HepG2 (cell line): ENCODE measurements at regions not wholly inside any gene's neighbourhood (a gene's known extent, or its start where the extent isn't known, plus 50 kb on each side); places are given as distances from the start of the nearest gene placed in this dataset.

Experiments used
- ATAC-seq: fragments of 200-7000 bp; cut with Tn5 transposase; 3 replicates; pipeline ENCODE4 v1.9.1; 2020; ENCODE audit warnings: mild to moderate bottlenecking, moderate library complexity
- BruUV-seq: library from RNA; stranded (reverse); fragments of 400-500 nt; replicated peaks from 2 replicates; lab custom pipeline; 2021; lab: Mats Ljungman, UMichigan
- CTCF ChIA-PET: fragments of 300-600 bp; formaldehyde crosslinking; extraction: SDS; loops from one replicate; lab custom pipeline; 2021; ENCODE audit warnings: low total read pairs, inconsistent platforms, low intra/inter-chr PET ratio; lab: Yijun Ruan, JAX
- POLR2A ChIA-PET: fragments of 350-600 bp; sonication (Branson Sonifier 250); formaldehyde crosslinking; loops from one replicate; lab custom pipeline; 2020; ENCODE audit warnings: antibody characterized with exemption, inconsistent platforms; lab: Yijun Ruan, JAX
- DNase-seq: peaks from one replicate; pipeline ENCODE4 v3.0.0-alpha.2; 2015; ENCODE audit warnings: low spot score
- FAIRE-seq: peaks from 3 replicates; lab custom pipeline; 2011; peaks lifted over from hg19 to GRCh38; lab: Jason Lieb, UNC
- H2AFZ ChIP-seq: one replicate; pipeline ENCODE4 v1.6.1; 2011; ENCODE audit warnings: low read length, inconsistent platforms
- H3K27ac ChIP-seq: fragments of 300-600 bp; 3 replicates; pipeline ENCODE4 v1.8.0; 2011; ENCODE audit warnings: mixed run types, mild to moderate bottlenecking, mixed read lengths, low read length, inconsistent platforms; ENCODE audit not compliant: insufficient read depth; ENCODE audit errors: extremely low read length
- H3K27me3 ChIP-seq, 2 experiments: fragments of 200-600 bp in 1 of 2; 2 replicates in 1 of 2; 3 replicates in 1 of 2; pipeline versions ENCODE4 v1.6.0 to v1.8.0; 2011; ENCODE audit warnings: low read length in 2 of 2, mild to moderate bottlenecking in 2 of 2, moderate library complexity in 2 of 2, inconsistent platforms in 1 of 2; ENCODE audit not compliant: insufficient read depth in 2 of 2, control insufficient read depth in 1 of 2
- H3K36me3 ChIP-seq, 2 experiments: fragments of 200-600 bp in 1 of 2; replicated peaks in 1 of 2; 2 replicates in 1 of 2; 3 replicates in 1 of 2; pipeline versions ENCODE4 v1.5.1 to v1.8.0; 2011; ENCODE audit warnings: low read length in 2 of 2, inconsistent platforms in 1 of 2; ENCODE audit not compliant: insufficient read depth in 2 of 2, control insufficient read depth in 1 of 2
- H3K4me1 ChIP-seq: 2 replicates; pipeline ENCODE4 v1.5.1; 2012; ENCODE audit warnings: low read length, inconsistent platforms; ENCODE audit not compliant: insufficient read depth
- H3K4me2 ChIP-seq: 2 replicates; pipeline ENCODE4 v1.6.0; 2011; ENCODE audit warnings: low read depth, low read length, inconsistent platforms
- H3K4me3 ChIP-seq, 3 experiments: fragments of 200-600 bp in 1 of 3; sonication (generic), shearing (Covaris generic) in 1 of 3; replicated peaks in 1 of 3; 2 replicates each; pipeline ENCODE4 v1.5.1; 2011 to 2016; ENCODE audit warnings: low read length in 3 of 3, inconsistent platforms in 2 of 3, low read depth in 2 of 3, mild to moderate bottlenecking in 2 of 3, control low read depth in 1 of 3, mixed read lengths in 1 of 3; ENCODE audit not compliant: insufficient read depth in 1 of 3
- H3K79me2 ChIP-seq: one replicate; pipeline ENCODE4 v1.6.1; 2011; ENCODE audit warnings: low read length, inconsistent platforms; ENCODE audit not compliant: insufficient read depth
- H3K9ac ChIP-seq: 2 replicates; pipeline ENCODE4 v1.6.0; 2011; ENCODE audit warnings: mild to moderate bottlenecking, low read depth, low read length, inconsistent platforms; ENCODE audit not compliant: insufficient read depth
- H3K9me3 ChIP-seq: 2 replicates; pipeline ENCODE4 v1.5.1; 2012; ENCODE audit warnings: mild to moderate bottlenecking, low read length
- H4K20me1 ChIP-seq: 2 replicates; pipeline ENCODE4 v1.6.0; 2011; ENCODE audit warnings: inconsistent platforms, mild to moderate bottlenecking, low read length, moderate library complexity; ENCODE audit not compliant: insufficient read depth
- BHLHE40 ChIP-seq: IDR thresholded peaks from 2 replicates; pipeline ENCODE4 v1.6.1; 2011; ENCODE audit warnings: low read length, improper control_type of control experiment
- BRD4 ChIP-seq: sonication (generic); formaldehyde crosslinking; IDR thresholded peaks from 2 replicates; pipeline ENCODE4 v1.4.0; 2020; ENCODE audit warnings: missing genetic modification reagents
- IRX3 ChIP-seq: sonication (generic); formaldehyde crosslinking; IDR thresholded peaks from 2 replicates; pipeline ENCODE4 v1.8.1; 2023; ENCODE audit warnings: mild to moderate bottlenecking, low read depth, missing genetic modification reagents, borderline replicate concordance
- LCORL ChIP-seq, 2 experiments: fragments of 450-650 bp in 1 of 2; sonication (generic) in 1 of 2; formaldehyde crosslinking in 1 of 2; IDR thresholded peaks; 2 replicates each; pipeline versions ENCODE4 v1.5.0 to v1.6.1; 2017 to 2020; ENCODE audit warnings: antibody characterized with exemption in 1 of 2, missing genetic modification reagents in 1 of 2
- MIER2 ChIP-seq: IDR thresholded peaks from 2 replicates; pipeline ENCODE4 v1.6.1; 2016; ENCODE audit warnings: missing biosample characterization, missing genetic modification reagents
- MIER3 ChIP-seq: IDR thresholded peaks from 2 replicates; pipeline ENCODE4 v1.6.1; 2016; ENCODE audit warnings: missing compliant biosample characterization, borderline replicate concordance
- MYNN ChIP-seq: sonication (generic); formaldehyde crosslinking; IDR thresholded peaks from 2 replicates; pipeline ENCODE4 v1.4.0; 2020; ENCODE audit warnings: mild to moderate bottlenecking, low read depth, missing genetic modification reagents
- NFATC3 ChIP-seq: sonication (generic); formaldehyde crosslinking; IDR thresholded peaks from 2 replicates; pipeline ENCODE4 v1.5.1; 2020; ENCODE audit warnings: mild to moderate bottlenecking, missing genetic modification reagents
- NFE2L2 ChIP-seq: fragments of 150-350 bp; IDR thresholded peaks from 2 replicates; pipeline ENCODE4 v1.6.1; 2014; ENCODE audit warnings: low read length
- PLRG1 ChIP-seq: fragments of 450-650 bp; conservative IDR thresholded peaks from 2 replicates; pipeline ENCODE4 v1.6.1; 2016
- SIX1 ChIP-seq: sonication (generic); formaldehyde crosslinking; IDR thresholded peaks from 2 replicates; pipeline ENCODE4 v1.4.0; 2020; ENCODE audit warnings: missing genetic modification reagents, borderline replicate concordance
- ZBTB3 ChIP-seq: sonication (generic); formaldehyde crosslinking; IDR thresholded peaks from 2 replicates; pipeline ENCODE4 v1.4.0; 2020; ENCODE audit warnings: low read depth, mild to moderate bottlenecking, moderate library complexity, missing genetic modification reagents, borderline replicate concordance
- ZFAT ChIP-seq: sonication (generic); formaldehyde crosslinking; conservative IDR thresholded peaks from 2 replicates; pipeline ENCODE4 v1.8.1; 2023; ENCODE audit warnings: missing genetic modification reagents, inconsistent platforms
- ZNF296 ChIP-seq: sonication (generic); formaldehyde crosslinking; conservative IDR thresholded peaks from 2 replicates; pipeline ENCODE4 v1.5.0; 2020; ENCODE audit warnings: mild to moderate bottlenecking, missing genetic modification reagents
- ZNF562 ChIP-seq: sonication (generic); formaldehyde crosslinking; IDR thresholded peaks from 2 replicates; pipeline ENCODE4 v1.8.0; 2022; ENCODE audit warnings: missing genetic modification reagents, borderline replicate concordance
- ZNF709 ChIP-seq: sonication (generic); formaldehyde crosslinking; IDR thresholded peaks from 2 replicates; pipeline ENCODE4 v1.5.0; 2020; ENCODE audit warnings: mild to moderate bottlenecking, missing genetic modification reagents
- ZNF724P ChIP-seq: sonication (generic); formaldehyde crosslinking; IDR thresholded peaks from 2 replicates; pipeline ENCODE4 v1.8.0; 2022; ENCODE audit warnings: missing genetic modification reagents, borderline replicate concordance
- WGBS: methylation state at CpG from one replicate; pipeline ENCODE4 v1.1.6; 2017; ENCODE audit warnings: low lambda C conversion rate; 5-methylcytosine and 5-hydroxymethylcytosine counted together
- in situ Hi-C: cut with HindIII; loops from 2 replicates; pipeline ENCODE4 v1.10.0; 2017; ENCODE audit warnings: low pct_unique_long_range_greater_than_20kb; ENCODE audit not compliant: extremely low pct_ligation_motif_present
- intact Hi-C: fragments of 100-400 bp; cut with micrococcal nuclease; formaldehyde crosslinking; loops from one replicate; pipeline ENCODE4 v1.10.0; 2022; ENCODE audit not compliant: unreplicated experiment
- TF ChIP-seq, protein P1 (sequence below): sonication (generic); formaldehyde crosslinking; IDR thresholded peaks from 2 replicates; pipeline ENCODE4 v1.5.1; 2020; ENCODE audit warnings: mild to moderate bottlenecking, missing genetic modification reagents
- TF ChIP-seq, protein P2 (sequence below): sonication (generic); formaldehyde crosslinking; IDR thresholded peaks from 2 replicates; pipeline ENCODE4 v1.4.0; 2020; ENCODE audit warnings: missing genetic modification reagents, borderline replicate concordance
- TF ChIP-seq, protein P3 (sequence below): IDR thresholded peaks from 2 replicates; pipeline ENCODE4 v1.6.1; 2016; ENCODE audit warnings: mild to moderate bottlenecking, missing biosample characterization, missing genetic modification reagents

DNA sequence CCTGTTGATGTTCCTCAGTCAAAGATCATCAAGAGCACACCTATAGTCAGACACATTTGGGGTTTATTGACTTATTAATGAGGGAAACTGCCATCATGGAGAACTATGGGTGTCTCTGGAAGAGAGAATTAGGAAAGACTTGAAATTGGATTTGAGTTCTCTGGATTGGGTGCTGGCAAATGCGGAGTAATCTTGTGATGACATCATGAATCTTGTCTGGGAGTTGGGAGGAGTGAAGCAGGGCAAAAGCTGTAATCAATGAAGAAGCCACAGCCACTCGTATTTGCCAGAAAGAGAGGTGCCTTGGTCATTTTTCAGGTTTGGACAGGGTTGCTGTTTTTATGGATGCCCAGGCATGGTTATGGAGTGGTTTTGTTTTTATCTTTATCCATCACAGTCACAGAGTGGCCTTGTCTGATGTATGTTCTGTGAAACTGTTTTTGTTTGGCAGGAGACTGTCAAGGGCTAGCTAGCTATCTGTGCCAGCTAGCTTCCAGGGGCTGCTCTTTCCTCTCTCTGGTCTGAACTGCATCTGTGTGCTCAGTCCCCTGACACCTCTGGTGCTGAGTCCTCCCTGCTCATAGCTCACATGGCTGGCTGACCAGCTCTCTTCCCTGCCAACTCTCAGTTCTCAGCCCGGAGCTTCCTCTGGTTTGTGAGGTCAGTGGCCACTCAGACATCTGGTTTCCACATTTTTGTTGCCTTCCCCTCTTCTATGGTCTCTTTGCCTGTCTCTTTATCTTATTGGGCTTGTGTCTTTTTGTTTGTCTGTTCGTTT lies 193.4 kb upstream of the RMP24 start (continued):
- TF ChIP-seq, protein P1, sequence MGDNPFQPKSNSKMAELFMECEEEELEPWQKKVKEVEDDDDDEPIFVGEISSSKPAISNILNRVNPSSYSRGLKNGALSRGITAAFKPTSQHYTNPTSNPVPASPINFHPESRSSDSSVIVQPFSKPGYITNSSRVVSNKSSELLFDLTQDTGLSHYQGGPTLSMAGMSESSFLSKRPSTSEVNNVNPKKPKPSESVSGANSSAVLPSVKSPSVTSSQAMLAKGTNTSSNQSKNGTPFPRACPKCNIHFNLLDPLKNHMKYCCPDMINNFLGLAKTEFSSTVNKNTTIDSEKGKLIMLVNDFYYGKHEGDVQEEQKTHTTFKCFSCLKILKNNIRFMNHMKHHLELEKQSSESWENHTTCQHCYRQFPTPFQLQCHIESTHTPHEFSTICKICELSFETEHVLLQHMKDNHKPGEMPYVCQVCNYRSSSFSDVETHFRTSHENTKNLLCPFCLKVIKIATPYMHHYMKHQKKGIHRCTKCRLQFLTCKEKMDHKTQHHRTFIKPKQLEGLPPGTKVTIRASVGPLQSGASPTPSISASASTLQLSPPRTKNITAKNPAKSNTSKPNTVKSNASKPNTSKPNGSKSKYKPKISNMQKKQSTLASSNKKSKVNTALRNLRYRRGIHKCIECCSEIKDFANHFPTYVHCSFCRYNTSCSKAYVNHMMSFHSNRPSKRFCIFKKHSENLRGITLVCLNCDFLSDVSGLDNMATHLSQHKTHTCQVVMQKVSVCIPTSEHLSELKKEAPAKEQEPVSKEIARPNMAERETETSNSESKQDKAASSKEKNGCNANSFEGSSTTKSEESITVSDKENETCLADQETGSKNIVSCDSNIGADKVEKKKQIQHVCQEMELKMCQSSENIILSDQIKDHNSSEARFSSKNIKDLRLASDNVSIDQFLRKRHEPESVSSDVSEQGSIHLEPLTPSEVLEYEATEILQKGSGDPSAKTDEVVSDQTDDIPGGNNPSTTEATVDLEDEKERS (CRISPR knock-in tag) = no peak

DNA sequence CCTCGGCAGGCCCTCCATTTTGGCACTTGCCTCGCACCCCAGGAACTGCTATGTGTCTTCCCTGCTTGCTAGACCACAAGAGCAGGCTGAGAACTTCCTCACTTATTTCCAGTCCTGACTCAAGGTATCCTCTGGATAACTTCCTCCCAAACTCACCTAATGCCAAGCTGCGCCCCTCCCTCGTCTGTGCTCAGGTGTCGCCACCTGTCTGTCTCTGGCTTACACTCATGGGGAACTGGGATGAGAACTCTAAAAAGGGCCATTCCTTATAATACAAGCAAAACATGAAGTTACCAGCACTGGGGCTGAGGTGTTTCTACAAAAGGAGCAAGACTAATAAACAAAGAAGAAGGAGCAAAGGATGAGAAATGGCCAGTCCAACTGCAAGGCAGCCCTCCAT lies 191.5 kb upstream of the RMP24 start:
- Histone ChIP-seq H3K27ac (no peak overlapping the region), H3K27me3 (no peaks in the 10 kb centered on the region; a peak in 2 of 5 replicates), H3K4me1 (no peaks in the 10 kb centered on the region), H3K36me3 (no peaks in the 10 kb centered on the region), H3K4me2 (no peak overlapping the region), H3K4me3 (no peak overlapping the region), H3K9me3 (no peaks in the 10 kb centered on the region), H4K20me1 (no peaks in the 10 kb centered on the region), H2AFZ (no peak overlapping the region), H3K9ac (no peak overlapping the region), H3K79me2 (no peaks in the 10 kb centered on the region)
- no TSS peak for BruUV-seq
- 75% methylated on average over 3 of the region's 5 CpGs for WGBS
- ChIA-PET CTCF (no interaction called here), POLR2A (no interaction called here)
- DNase-seq (no peak), FAIRE-seq (no peak), ATAC-seq (no peak)
- intact Hi-C loops (no loop called here), in situ Hi-C loops (no loop called here)
- TF ChIP-seq, protein P2, sequence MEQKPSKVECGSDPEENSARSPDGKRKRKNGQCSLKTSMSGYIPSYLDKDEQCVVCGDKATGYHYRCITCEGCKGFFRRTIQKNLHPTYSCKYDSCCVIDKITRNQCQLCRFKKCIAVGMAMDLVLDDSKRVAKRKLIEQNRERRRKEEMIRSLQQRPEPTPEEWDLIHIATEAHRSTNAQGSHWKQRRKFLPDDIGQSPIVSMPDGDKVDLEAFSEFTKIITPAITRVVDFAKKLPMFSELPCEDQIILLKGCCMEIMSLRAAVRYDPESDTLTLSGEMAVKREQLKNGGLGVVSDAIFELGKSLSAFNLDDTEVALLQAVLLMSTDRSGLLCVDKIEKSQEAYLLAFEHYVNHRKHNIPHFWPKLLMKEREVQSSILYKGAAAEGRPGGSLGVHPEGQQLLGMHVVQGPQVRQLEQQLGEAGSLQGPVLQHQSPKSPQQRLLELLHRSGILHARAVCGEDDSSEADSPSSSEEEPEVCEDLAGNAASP (CRISPR knock-in tag) = no peak
- TF ChIP-seq LCORL (IDR thresholded peaks at IDR 0.05) (no peak), LCORL (CRISPR knock-in tag; IDR thresholded peaks at IDR 0.05) (no peak), NFE2L2 (no peak), ZFAT (no peak), ZNF562 (CRISPR knock-in tag) (no peak), ZNF709 (CRISPR knock-in tag) (no peak), IRX3 (CRISPR knock-in tag) (no peak), MYNN (CRISPR knock-in tag) (no peak), MIER2 (CRISPR knock-in tag) (no peak), ZBTB3 (CRISPR knock-in tag) (no peak), PLRG1 (no peak), BHLHE40 (no peak), ZNF296 (CRISPR knock-in tag) (no peak), BRD4 (CRISPR knock-in tag) (no peak), NFATC3 (CRISPR knock-in tag) (no peak), ZNF724P (CRISPR knock-in tag) (no peak), MIER3 (no peak), SIX1 (CRISPR knock-in tag) (no peak)
- TF ChIP-seq, protein P3, sequence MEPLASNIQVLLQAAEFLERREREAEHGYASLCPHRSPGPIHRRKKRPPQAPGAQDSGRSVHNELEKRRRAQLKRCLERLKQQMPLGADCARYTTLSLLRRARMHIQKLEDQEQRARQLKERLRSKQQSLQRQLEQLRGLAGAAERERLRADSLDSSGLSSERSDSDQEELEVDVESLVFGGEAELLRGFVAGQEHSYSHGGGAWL (CRISPR knock-in tag) = no peak
